GM13976 (cell line): ENCODE measurements at regions not wholly inside any gene's neighbourhood (a gene's known extent, or its start where the extent isn't known, plus 50 kb on each side); places are given as distances from the start of the nearest gene placed in this dataset.
"Not testable (repeated sequence)": the region's sequence is repeated elsewhere in the genome, so short reads cannot be mapped to it uniquely, and the experiment has no call there.

ENCODE experiments used
- DNase-seq: peaks from one replicate; pipeline ENCODE4 v3.0.0; 2012; ENCODE audit warnings: low spot score
- CTCF ChIP-seq: IDR thresholded peaks from 2 replicates; pipeline ENCODE4 v1.5.1; 2012; ENCODE audit warnings: borderline replicate concordance, mild to moderate bottlenecking; ENCODE audit not compliant: insufficient read depth; ENCODE audit errors: extremely low read depth, missing control alignments, control extremely low read depth
- in situ Hi-C: fragments of 300-500 bp; cut with MboI; formaldehyde crosslinking; loops from one replicate; pipeline ENCODE4 v1.12.0; 2022; ENCODE audit warnings: low sequenced_read_pairs, mixed read lengths, inconsistent platforms; ENCODE audit not compliant: unreplicated experiment

GRCh38 chr14:106024983-106025604 lies 498.7 kb downstream of the TMEM121 start:
- in situ Hi-C loops: no loop called here
- DNase-seq: no peak
- no peak for TF ChIP-seq CTCF

GRCh38 chr14:106026026-106026425 lies 499.6 kb downstream of the TMEM121 start:
- no peak for DNase-seq
- in situ Hi-C loops: no loop called here
- no peak for TF ChIP-seq CTCF

- in situ Hi-C loops, DNase-seq: not testable (repeated sequence)
Observed at GRCh38 chr14:106027759-106028158, 501.4 kb downstream of the TMEM121 start.

- DNase-seq: no peak
- no peak for TF ChIP-seq CTCF
- in situ Hi-C loops: no loop called here
Observed at GRCh38 chr14:106029959-106030358, 503.6 kb downstream of the TMEM121 start.

- in situ Hi-C loops: no loop called here
- no peak for TF ChIP-seq CTCF
- DNase-seq: no peak
Observed at GRCh38 chr14:106037380-106037779, 511.0 kb downstream of the TMEM121 start.

DNA sequence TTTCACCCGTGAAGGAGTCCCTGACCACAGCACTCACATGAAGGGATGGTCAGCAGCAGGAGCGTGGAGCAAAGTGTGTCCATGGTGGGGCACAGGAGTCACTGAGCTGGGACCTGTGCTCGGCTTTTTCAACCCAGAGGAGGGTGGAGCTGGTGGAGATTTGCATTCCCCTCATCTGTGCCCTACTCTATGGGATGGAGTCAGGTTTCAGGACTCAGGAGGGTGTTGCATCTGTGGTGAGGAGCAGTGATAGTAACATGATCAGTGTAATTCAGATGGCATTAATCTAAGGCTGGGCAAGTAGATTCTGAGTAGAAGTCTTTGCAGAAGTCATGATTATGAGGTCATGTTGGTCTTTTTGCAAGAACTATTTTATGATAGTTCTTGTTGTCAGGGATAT lies 511.9 kb downstream of the TMEM121 start:
- DNase-seq: no peak
- TF ChIP-seq CTCF: no peak
- in situ Hi-C loops: no loop called here

GRCh38 chr14:106039400-106039799 lies 513.0 kb downstream of the TMEM121 start:
- DNase-seq: peak; percentile 5
- TF ChIP-seq CTCF: peak; percentile 43
- in situ Hi-C loops: no loop called here
